Loucy (cell line): ENCODE measurements at regions not wholly inside any gene's neighbourhood (a gene's known extent, or its start where the extent isn't known, plus 50 kb on each side); places are given as distances from the start of the nearest gene placed in this dataset.

ENCODE experiments used
- H2AFZ ChIP-seq: fragments of 200-600 bp; sonication (generic); 2 replicates; pipeline ENCODE4 v1.6.0; 2016; ENCODE audit warnings: antibody characterized with exemption, mild to moderate bottlenecking, low read length, moderate library complexity
- H3F3A ChIP-seq: fragments of 200-600 bp; 2 replicates; pipeline ENCODE4 v1.6.0; 2016; ENCODE audit warnings: antibody characterized with exemption, low read depth, mild to moderate bottlenecking
- H3K27me3 ChIP-seq: fragments of 200-600 bp; sonication (generic); 2 replicates; pipeline ENCODE4 v1.6.1; 2014; ENCODE audit warnings: low read length, mild to moderate bottlenecking; ENCODE audit not compliant: insufficient read depth, poor library complexity, severe bottlenecking
- H3K36me3 ChIP-seq: fragments of 200-600 bp; sonication (generic); 2 replicates; pipeline ENCODE4 v1.6.1; 2016; ENCODE audit warnings: low read length; ENCODE audit not compliant: insufficient read depth
- H3K4me1 ChIP-seq: fragments of 200-600 bp; sonication (generic); 2 replicates; pipeline ENCODE4 v1.5.1; 2014; ENCODE audit warnings: low read length, mild to moderate bottlenecking; ENCODE audit not compliant: insufficient read depth, poor library complexity, severe bottlenecking
- H3K4me2 ChIP-seq: fragments of 200-600 bp; sonication (generic); 2 replicates; pipeline ENCODE4 v1.6.0; 2014; ENCODE audit warnings: antibody characterized with exemption, low read length, low read depth, mild to moderate bottlenecking; ENCODE audit not compliant: poor library complexity, severe bottlenecking
- H3K4me3 ChIP-seq: fragments of 200-600 bp; sonication (generic); 2 replicates; pipeline ENCODE4 v1.5.1; 2014; ENCODE audit warnings: low read length, mild to moderate bottlenecking, mixed read lengths; ENCODE audit not compliant: poor library complexity, severe bottlenecking
- H3K79me2 ChIP-seq: fragments of 200-600 bp; sonication (generic); 2 replicates; pipeline ENCODE4 v1.6.1; 2014; ENCODE audit warnings: low read length; ENCODE audit not compliant: insufficient read depth
- H3K9ac ChIP-seq: fragments of 200-600 bp; sonication (generic); 2 replicates; pipeline ENCODE4 v1.6.0; 2014; ENCODE audit warnings: mild to moderate bottlenecking, low read depth, low read length, moderate library complexity; ENCODE audit not compliant: poor library complexity, severe bottlenecking
- H3K9me2 ChIP-seq: fragments of 200-600 bp; sonication (generic); replicated peaks from 2 replicates; pipeline ENCODE4 v1.6.1; 2016; ENCODE audit warnings: low read depth, low read length, mixed read lengths
- H3K9me3 ChIP-seq: fragments of 200-600 bp; sonication (generic); 2 replicates; pipeline ENCODE4 v1.6.1; 2014; ENCODE audit warnings: mild to moderate bottlenecking, antibody characterized with exemption, low read length, low read depth; ENCODE audit not compliant: insufficient read depth
- H4K20me1 ChIP-seq: fragments of 200-600 bp; sonication (generic); 2 replicates; pipeline ENCODE4 v1.6.0; 2014; ENCODE audit warnings: antibody characterized with exemption, low read length, mild to moderate bottlenecking; ENCODE audit not compliant: insufficient read depth, poor library complexity, severe bottlenecking
- EZH2phosphoT487 ChIP-seq: fragments of 200-600 bp; IDR thresholded peaks from 2 replicates; pipeline ENCODE4 v1.6.1; 2018; ENCODE audit warnings: antibody characterized with exemption, mild to moderate bottlenecking, moderate library complexity, borderline replicate concordance
- TF ChIP-seq, protein P1 (sequence below): fragments of 200-600 bp; sonication (generic); conservative IDR thresholded peaks from 2 replicates; pipeline ENCODE4 v1.5.1; 2014; ENCODE audit warnings: mild to moderate bottlenecking, antibody characterized with exemption, low read length

DNA sequence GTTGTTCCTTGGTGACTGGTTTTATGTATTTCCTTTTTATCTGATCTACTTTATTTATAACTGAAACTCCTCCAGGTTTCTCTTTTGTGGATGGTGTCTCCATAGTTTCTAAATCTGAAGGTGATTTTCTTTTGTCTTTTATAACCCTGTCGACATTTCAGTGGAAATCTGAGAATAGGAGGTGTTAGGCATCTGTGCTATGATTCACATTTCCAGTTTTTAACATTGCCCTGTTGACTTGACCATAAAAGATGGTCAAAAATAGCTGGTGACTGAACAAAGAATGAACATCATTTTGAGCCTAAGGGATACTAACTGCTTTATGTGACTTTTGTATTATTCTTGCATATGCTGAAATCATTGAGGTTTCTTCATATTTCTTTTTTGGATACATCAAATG is 190.5 kb downstream of the PCSK1 start:
- Histone ChIP-seq H3K4me1 (no peaks in the 10 kb centered on the region), H3K27me3 (no peaks in the 10 kb centered on the region), H3F3A (no peaks in the 10 kb centered on the region), H3K9me3 (no peaks in the 10 kb centered on the region), H3K79me2 (no peaks in the 10 kb centered on the region), H3K9me2 (no peaks in the 10 kb centered on the region), H4K20me1 (no peaks in the 10 kb centered on the region), H3K4me3 (no peak overlapping the region), H2AFZ (no peak overlapping the region), H3K4me2 (no peak overlapping the region), H3K9ac (no peak overlapping the region), H3K36me3 (no peaks in the 10 kb centered on the region)
- TF ChIP-seq, protein P1, sequence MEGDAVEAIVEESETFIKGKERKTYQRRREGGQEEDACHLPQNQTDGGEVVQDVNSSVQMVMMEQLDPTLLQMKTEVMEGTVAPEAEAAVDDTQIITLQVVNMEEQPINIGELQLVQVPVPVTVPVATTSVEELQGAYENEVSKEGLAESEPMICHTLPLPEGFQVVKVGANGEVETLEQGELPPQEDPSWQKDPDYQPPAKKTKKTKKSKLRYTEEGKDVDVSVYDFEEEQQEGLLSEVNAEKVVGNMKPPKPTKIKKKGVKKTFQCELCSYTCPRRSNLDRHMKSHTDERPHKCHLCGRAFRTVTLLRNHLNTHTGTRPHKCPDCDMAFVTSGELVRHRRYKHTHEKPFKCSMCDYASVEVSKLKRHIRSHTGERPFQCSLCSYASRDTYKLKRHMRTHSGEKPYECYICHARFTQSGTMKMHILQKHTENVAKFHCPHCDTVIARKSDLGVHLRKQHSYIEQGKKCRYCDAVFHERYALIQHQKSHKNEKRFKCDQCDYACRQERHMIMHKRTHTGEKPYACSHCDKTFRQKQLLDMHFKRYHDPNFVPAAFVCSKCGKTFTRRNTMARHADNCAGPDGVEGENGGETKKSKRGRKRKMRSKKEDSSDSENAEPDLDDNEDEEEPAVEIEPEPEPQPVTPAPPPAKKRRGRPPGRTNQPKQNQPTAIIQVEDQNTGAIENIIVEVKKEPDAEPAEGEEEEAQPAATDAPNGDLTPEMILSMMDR: no peak

DNA sequence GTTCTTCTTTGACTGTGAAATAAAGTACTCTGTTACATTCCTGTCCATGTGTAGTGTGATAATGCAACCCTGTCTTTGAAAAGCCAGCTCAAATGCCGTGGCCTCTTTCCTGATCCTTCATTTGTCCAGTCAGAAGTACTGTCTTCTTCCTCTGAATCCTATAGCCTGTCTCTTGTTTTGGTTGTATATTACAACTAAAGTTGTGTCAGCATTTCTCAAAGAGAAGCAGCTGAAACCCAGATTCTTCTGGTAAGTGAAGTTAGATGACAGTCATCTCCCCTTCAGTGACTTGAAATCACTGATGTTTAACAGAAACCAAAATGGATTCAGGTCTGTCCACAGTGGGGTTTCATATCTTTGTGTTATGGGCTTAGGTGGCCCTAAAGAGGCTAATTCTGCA is 196.2 kb downstream of the PCSK1 start:
- Histone ChIP-seq H4K20me1 (no peaks in the 10 kb centered on the region), H3K9ac (no peak overlapping the region), H3K79me2 (no peaks in the 10 kb centered on the region), H3K27me3 (no peaks in the 10 kb centered on the region), H3K9me2 (no peaks in the 10 kb centered on the region), H3K36me3 (no peaks in the 10 kb centered on the region), H3K4me1 (peaks cover 4% of the 10 kb centered on the region), H3K4me2 (no peak overlapping the region), H3F3A (no peaks in the 10 kb centered on the region), H3K4me3 (no peak overlapping the region), H3K9me3 (no peaks in the 10 kb centered on the region), H2AFZ (no peak overlapping the region)
- TF ChIP-seq, protein P1: no peak
- TF ChIP-seq EZH2phosphoT487: no peak

DNA sequence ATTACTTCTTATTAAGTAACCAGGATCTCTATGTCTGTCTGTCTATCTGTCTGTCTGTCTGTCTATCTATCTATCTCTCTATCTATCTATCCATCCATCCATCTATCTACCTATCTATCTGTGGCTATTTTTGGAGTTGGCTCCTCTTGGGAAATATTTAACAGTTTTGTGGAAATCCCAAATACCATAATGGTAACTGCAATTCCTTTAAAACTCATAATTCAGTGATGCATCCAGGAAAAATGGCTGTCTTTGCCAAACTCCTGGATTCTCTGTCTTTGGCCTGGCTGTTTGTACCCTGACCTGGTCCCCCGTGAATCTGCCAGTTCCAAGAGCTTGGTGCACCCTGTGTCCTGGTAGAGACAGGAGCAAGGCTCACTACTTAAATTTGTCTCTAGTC is 197.0 kb downstream of the PCSK1 start:
- H3K9ac ChIP-seq: no peak overlapping the region
- no peak overlapping the region for H3K4me3 ChIP-seq
- H3K9me2 ChIP-seq: no peaks in the 10 kb centered on the region
- H3K79me2 ChIP-seq: no peaks in the 10 kb centered on the region
- H3F3A ChIP-seq: no peaks in the 10 kb centered on the region
- H4K20me1 ChIP-seq: no peaks in the 10 kb centered on the region
- peaks cover 4% of the 10 kb centered on the region for H3K4me1 ChIP-seq
- no peak overlapping the region for H3K4me2 ChIP-seq
- no peak overlapping the region for H2AFZ ChIP-seq
- TF ChIP-seq, protein P1: no peak
- no peak for TF ChIP-seq EZH2phosphoT487
- no peaks in the 10 kb centered on the region for H3K9me3 ChIP-seq
- no peaks in the 10 kb centered on the region for H3K36me3 ChIP-seq
- H3K27me3 ChIP-seq: no peaks in the 10 kb centered on the region
